HCT116 (cell line): ENCODE measurements at regions not wholly inside any gene's neighbourhood (a gene's known extent, or its start where the extent isn't known, plus 50 kb on each side); places are given as distances from the start of the nearest gene placed in this dataset.

Experiments used
- ATAC-seq: fragments of 200-7000 bp; cut with Tn5 transposase; 2 replicates; pipeline ENCODE4 v1.9.1; 2020; ENCODE audit warnings: mild to moderate bottlenecking, moderate library complexity
- BruUV-seq: library from RNA; stranded (reverse); fragments of 400-500 nt; replicated peaks from 2 replicates; lab custom pipeline; 2021; lab: Mats Ljungman, UMichigan
- CTCF ChIA-PET: fragments of 300-600 bp; sonication (Branson Sonifier 250); formaldehyde crosslinking; loops from one replicate; lab custom pipeline; 2021; ENCODE audit warnings: antibody characterized with exemption; lab: Charles Lee
- POLR2A ChIA-PET: fragments of 300-600, 350-600 bp; sonication (Branson Sonifier 250); formaldehyde crosslinking; loops from one replicate; lab custom pipeline; 2021; ENCODE audit warnings: antibody characterized with exemption; lab: Charles Lee
- RAD21 ChIA-PET, 2 experiments: fragments of 300-600 bp; sonication (Branson Sonifier 250); formaldehyde crosslinking; loops; one replicate each; lab custom pipeline; 2023; ENCODE audit warnings: low total read pairs in 2 of 2; ENCODE audit not compliant: uncharacterized antibody in 2 of 2, unreplicated experiment in 2 of 2, low non-redundant PET in 1 of 2; lab: Charles Lee
- DNase-seq: peaks from one replicate; pipeline ENCODE4 v3.0.0-alpha.2; 2010; ENCODE audit warnings: low read depth, low spot score
- H2AFZ ChIP-seq: fragments of 200-600 bp; shearing (Covaris generic), sonication (generic); 2 replicates; pipeline ENCODE4 v1.6.1; 2017; ENCODE audit warnings: low read depth, mixed run types, mixed read lengths, antibody characterized with exemption, low read length; ENCODE audit not compliant: poor library complexity, severe bottlenecking
- H3K27ac ChIP-seq: 2 replicates; pipeline ENCODE4 v1.5.1; 2012; ENCODE audit warnings: low read depth, low read length
- H3K27me3 ChIP-seq: fragments of 200-600 bp; sonication (generic); 2 replicates; pipeline ENCODE4 v1.6.1; 2016; ENCODE audit warnings: mixed run types, low read length, mixed read lengths; ENCODE audit not compliant: insufficient read depth
- H3K36me3 ChIP-seq, 2 experiments: fragments of 200-500 bp in 1 of 2; fragments of 200-600 bp in 1 of 2; sonication (Bioruptor generic) in 1 of 2; sonication (generic) in 1 of 2; 2 replicates each; pipeline versions ENCODE4 v1.5.1 to v1.6.1; 2014 to 2016; ENCODE audit warnings: low read length in 2 of 2, inconsistent platforms in 1 of 2, mixed read lengths in 1 of 2, mixed run types in 1 of 2; ENCODE audit not compliant: insufficient read depth in 2 of 2, control insufficient read depth in 1 of 2
- H3K4me1 ChIP-seq, 2 experiments: fragments of 200-600 bp in 1 of 2; sonication (generic) in 1 of 2; 2 replicates each; pipeline versions ENCODE4 v1.5.1 to v1.6.1; 2012 to 2017; ENCODE audit warnings: low read length in 2 of 2, inconsistent platforms in 1 of 2, mild to moderate bottlenecking in 1 of 2, mixed read lengths in 1 of 2, mixed run types in 1 of 2, moderate library complexity in 1 of 2; ENCODE audit not compliant: insufficient read depth in 2 of 2, control insufficient read depth in 1 of 2
- H3K4me2 ChIP-seq: fragments of 200-600 bp; sonication (generic); 2 replicates; pipeline ENCODE4 v1.6.1; 2017; ENCODE audit warnings: mixed run types, low read length, mixed read lengths
- H3K4me3 ChIP-seq, 2 experiments: fragments of 200-600 bp in 1 of 2; sonication (generic) in 1 of 2; replicated peaks in 1 of 2; 2 replicates each; pipeline ENCODE4 v1.5.1; 2011 to 2016; ENCODE audit warnings: low read length in 2 of 2, control low read depth in 1 of 2, low read depth in 1 of 2, mild to moderate bottlenecking in 1 of 2, mixed read lengths in 1 of 2, mixed run types in 1 of 2
- H3K79me2 ChIP-seq: fragments of 200-600 bp; sonication (generic); 2 replicates; pipeline ENCODE4 v1.6.1; 2017; ENCODE audit warnings: mild to moderate bottlenecking, mixed run types, low read length, moderate library complexity, mixed read lengths; ENCODE audit not compliant: insufficient read depth
- H3K9ac ChIP-seq: fragments of 200-600 bp; sonication (generic); 2 replicates; pipeline ENCODE4 v1.6.1; 2016; ENCODE audit warnings: low read length, mixed read lengths
- H3K9me2 ChIP-seq: fragments of 200-600 bp; sonication (generic), shearing (Covaris generic); 2 replicates; pipeline ENCODE4 v1.6.1; 2017; ENCODE audit warnings: mixed run types, mild to moderate bottlenecking, moderate library complexity; ENCODE audit not compliant: insufficient read depth
- H3K9me3 ChIP-seq, 2 experiments: fragments of 200-500 bp in 1 of 2; fragments of 200-600 bp in 1 of 2; sonication (Bioruptor generic) in 1 of 2; sonication (generic) in 1 of 2; 2 replicates each; pipeline ENCODE4 v1.6.1; 2014 to 2017; ENCODE audit warnings: low read length in 2 of 2, mixed read lengths in 2 of 2, inconsistent platforms in 1 of 2, low read depth in 1 of 2, mild to moderate bottlenecking in 1 of 2, mixed run types in 1 of 2, moderate library complexity in 1 of 2; ENCODE audit not compliant: control insufficient read depth in 1 of 2, insufficient read depth in 1 of 2
- H4K20me1 ChIP-seq: fragments of 200-600 bp; sonication (generic), shearing (Covaris generic); 2 replicates; pipeline ENCODE4 v1.6.1; 2017; ENCODE audit warnings: mixed run types, mild to moderate bottlenecking, moderate library complexity; ENCODE audit not compliant: insufficient read depth
- ATF3 ChIP-seq: IDR thresholded peaks from 2 replicates; pipeline ENCODE4 v1.6.1; 2012
- CBX3 ChIP-seq: IDR thresholded peaks from 2 replicates; pipeline ENCODE4 v1.6.1; 2012; ENCODE audit warnings: low read depth
- CEBPB ChIP-seq: IDR thresholded peaks from 2 replicates; pipeline ENCODE4 v1.6.1; 2012; ENCODE audit warnings: low read depth
- CTCF ChIP-seq, 3 experiments: fragments of 200-600 bp in 1 of 3; sonication (generic) in 1 of 3; IDR thresholded peaks in 2 of 3; conservative IDR thresholded peaks in 1 of 3; 2 replicates each; pipeline ENCODE4 v1.5.1; 2012 to 2017; ENCODE audit warnings: low read depth in 2 of 3, low read length in 2 of 3, antibody characterized with exemption in 1 of 3, borderline replicate concordance in 1 of 3, control low read depth in 1 of 3, mild to moderate bottlenecking in 1 of 3, mixed read lengths in 1 of 3, mixed run types in 1 of 3, moderate library complexity in 1 of 3; ENCODE audit not compliant: insufficient read depth in 1 of 3
- EGR1 ChIP-seq: IDR thresholded peaks from 2 replicates; pipeline ENCODE4 v1.6.1; 2012; ENCODE audit warnings: low read depth
- ELF1 ChIP-seq: IDR thresholded peaks from 2 replicates; pipeline ENCODE4 v1.6.1; 2012; ENCODE audit warnings: low read depth, borderline replicate concordance
- FOSL1 ChIP-seq: IDR thresholded peaks from 2 replicates; pipeline ENCODE4 v1.6.1; 2012; ENCODE audit warnings: low read depth
- MAX ChIP-seq: IDR thresholded peaks from 2 replicates; pipeline ENCODE4 v1.6.1; 2012
- POLR2A ChIP-seq: IDR thresholded peaks from 2 replicates; pipeline ENCODE4 v1.7.0; 2011; ENCODE audit warnings: borderline replicate concordance; ENCODE audit not compliant: insufficient read depth, insufficient read length; ENCODE audit errors: extremely low read depth
- RAD21 ChIP-seq: IDR thresholded peaks from 2 replicates; pipeline ENCODE4 v1.6.1; 2012; ENCODE audit warnings: low read depth, mild to moderate bottlenecking
- REST ChIP-seq: IDR thresholded peaks from 2 replicates; pipeline ENCODE4 v1.6.1; 2012; ENCODE audit warnings: low read depth
- SIN3A ChIP-seq: IDR thresholded peaks from 2 replicates; pipeline ENCODE4 v1.6.1; 2012; ENCODE audit warnings: low read depth
- SRF ChIP-seq: IDR thresholded peaks from 2 replicates; pipeline ENCODE4 v1.6.1; 2012; ENCODE audit warnings: low read depth
- intact Hi-C: fragments of 100-400 bp; cut with micrococcal nuclease; formaldehyde crosslinking; loops from 2 replicates; pipeline ENCODE4 v1.10.0; 2022

GRCh38 chr5:33361781-33362180 is 79.0 kb upstream of the TARS1 start (continued):
- TF ChIP-seq CTCF (IDR thresholded peaks at IDR 0.05 in 2 of 3, conservative IDR thresholded peaks at IDR 0.05 in 1 of 3; ENCODE audit: borderline replicate concordance in 1 of 3, insufficient read depth in 1 of 3, low read depth in 2 of 3, low read length in 2 of 3) (no peak), SIN3A (no peak)

GRCh38 chr5:33362915-33363314 is 77.8 kb upstream of the TARS1 start:
- Histone ChIP-seq H3K9me2 (no peaks in the 10 kb centered on the region), H3K79me2 (no peaks in the 10 kb centered on the region), H3K27me3 (no peaks in the 10 kb centered on the region), H3K27ac (no peak overlapping the region), H3K4me2 (no peak overlapping the region), H3K36me3 (no peaks in the 10 kb centered on the region), H3K9me3 (no peaks in the 10 kb centered on the region), H4K20me1 (no peaks in the 10 kb centered on the region), H3K9ac (no peak overlapping the region), H3K4me1 (no peaks in the 10 kb centered on the region), H3K4me3 (no peak overlapping the region), H2AFZ (no peak overlapping the region)
- no TSS peak for BruUV-seq
- intact Hi-C loops = no loop called here
- no peak for ATAC-seq
- DNase-seq = no peak
- ChIA-PET CTCF (no interaction called here), POLR2A (no interaction called here), RAD21 (no interaction called here)
- no peak for TF ChIP-seq CEBPB
- TF ChIP-seq MAX = no peak
- no peak for TF ChIP-seq RAD21
- TF ChIP-seq SIN3A = no peak
- TF ChIP-seq ATF3 = no peak

- ChIA-PET POLR2A (no interaction called here), RAD21 (no interaction called here), CTCF (no interaction called here)
- Histone ChIP-seq H3K36me3 (no peaks in the 10 kb centered on the region), H3K9me3 (no peaks in the 10 kb centered on the region), H2AFZ (no peak overlapping the region), H3K4me2 (no peak overlapping the region), H3K79me2 (no peaks in the 10 kb centered on the region), H3K9ac (no peak overlapping the region), H3K4me3 (no peak overlapping the region), H3K27ac (no peak overlapping the region), H3K9me2 (no peaks in the 10 kb centered on the region), H3K27me3 (no peaks in the 10 kb centered on the region), H4K20me1 (no peaks in the 10 kb centered on the region), H3K4me1 (no peaks in the 10 kb centered on the region)
- DNase-seq (no peak), ATAC-seq (no peak)
- intact Hi-C loops = no loop called here
- BruUV-seq = no TSS peak
- TF ChIP-seq EGR1 (no peak), FOSL1 (no peak), POLR2A (no peak), ELF1 (no peak), SRF (no peak), MAX (no peak), REST (no peak), RAD21 (no peak), CBX3 (no peak)
Observed at GRCh38 chr5:33363537-33363936, 77.2 kb upstream of the TARS1 start.
